ENCODE measurements at regions not wholly inside any gene's neighbourhood (a gene's known extent, or its start where the extent isn't known, plus 50 kb on each side); places are given as distances from the start of the nearest gene placed in this dataset.

DNA sequence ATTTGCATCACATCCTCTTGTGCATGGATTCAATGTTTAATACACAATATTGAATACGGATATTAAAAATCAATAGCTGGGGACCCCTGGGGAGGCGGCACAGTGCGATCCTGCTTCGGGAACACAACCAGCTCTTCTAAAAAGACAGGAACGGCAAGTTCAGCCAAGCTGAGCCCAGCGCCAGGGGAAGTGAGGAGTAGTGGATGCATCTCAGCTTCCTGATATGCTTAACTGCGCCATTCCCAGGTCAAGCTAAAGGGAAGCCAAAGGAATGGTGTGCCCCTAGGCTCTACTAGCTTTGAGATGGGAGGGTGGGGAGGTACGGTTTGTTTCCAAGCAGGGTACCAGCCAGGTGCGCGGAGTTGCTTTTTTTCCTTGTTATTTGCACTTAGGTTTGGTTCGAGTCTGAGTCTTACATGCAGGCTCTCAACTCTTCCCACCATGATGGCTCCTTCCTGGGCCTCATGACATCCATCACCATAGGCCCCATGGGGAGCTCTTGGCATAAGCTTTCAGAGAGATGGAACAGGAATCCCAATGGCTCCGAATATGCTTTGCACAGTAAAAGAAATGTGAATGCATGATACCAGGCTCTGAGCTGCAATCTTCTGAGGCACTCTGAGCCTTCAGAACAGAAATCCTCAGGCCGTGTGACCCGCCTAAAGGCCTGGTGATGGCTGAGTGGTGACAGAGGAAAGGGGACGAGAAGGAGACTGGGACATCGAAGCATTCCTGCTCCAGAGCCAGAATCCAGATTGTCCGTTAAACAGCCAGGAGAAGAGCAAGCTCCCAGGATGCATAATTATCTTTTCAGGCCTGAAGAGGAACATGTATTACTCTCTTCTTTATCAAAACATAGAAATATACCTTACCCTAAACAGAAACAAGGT is 51.8 kb upstream of the BCOR start (continued):
- TF ChIP-seq EGR1 (IDR thresholded peaks at IDR 0.05; ENCODE audit: borderline replicate concordance in 1 of 2, low read depth in 2 of 2, low read length in 2 of 2) (no peak), ETV6 (conservative IDR thresholded peaks at IDR 0.05 in 1 of 2, IDR thresholded peaks at IDR 0.05 in 1 of 2; ENCODE audit: borderline replicate concordance in 1 of 2, low read depth in 1 of 2) (no peak), HCFC1 (IDR thresholded peaks at IDR 0.05; ENCODE audit: low read length) (no peak), BMI1 (IDR thresholded peaks at IDR 0.05; ENCODE audit: borderline replicate concordance) (no peak), TARDBP (IDR thresholded peaks at IDR 0.05; ENCODE audit: borderline replicate concordance) (no peak), REST (IDR thresholded peaks at IDR 0.05; ENCODE audit: low read depth, low read length) (no peak)
